H9 (cell line): ENCODE measurements at regions not wholly inside any gene's neighbourhood (a gene's known extent, or its start where the extent isn't known, plus 50 kb on each side); places are given as distances from the start of the nearest gene placed in this dataset.

Experiments used
- DNase-seq: peaks from one replicate; pipeline ENCODE4 v3.0.0-alpha.2; 2017
- H2AFZ ChIP-seq: one replicate; pipeline ENCODE4 v1.6.1; 2013; ENCODE audit warnings: mild to moderate bottlenecking, low read length, control low read depth, moderate library complexity
- H2AK5ac ChIP-seq: 2 replicates; pipeline ENCODE4 v1.6.1; 2013; ENCODE audit warnings: low read length, control low read depth, mixed read lengths; ENCODE audit not compliant: insufficient read length
- H2BK120ac ChIP-seq: one replicate; pipeline ENCODE4 v1.6.1; 2013; ENCODE audit warnings: low read depth, mild to moderate bottlenecking, low read length, control low read depth, inconsistent platforms; ENCODE audit not compliant: poor library complexity, severe bottlenecking
- H2BK12ac ChIP-seq: 2 replicates; pipeline ENCODE4 v1.6.1; 2013; ENCODE audit warnings: low read length, control low read depth, mixed read lengths, low read depth; ENCODE audit not compliant: insufficient read length
- H2BK15ac ChIP-seq: 2 replicates; pipeline ENCODE4 v1.6.1; 2013; ENCODE audit warnings: low read depth, low read length, control low read depth
- H2BK20ac ChIP-seq: one replicate; pipeline ENCODE4 v1.6.1; 2013; ENCODE audit warnings: low read depth, mild to moderate bottlenecking, low read length, control low read depth, inconsistent platforms; ENCODE audit not compliant: poor library complexity, severe bottlenecking
- H2BK5ac ChIP-seq: 2 replicates; pipeline ENCODE4 v1.6.1; 2013; ENCODE audit warnings: low read length, control low read depth, mixed read lengths; ENCODE audit not compliant: insufficient read length
- H3K14ac ChIP-seq: 2 replicates; pipeline ENCODE4 v1.6.1; 2013; ENCODE audit warnings: low read length, control low read depth; ENCODE audit not compliant: insufficient read depth
- H3K18ac ChIP-seq: 2 replicates; pipeline ENCODE4 v1.6.1; 2013; ENCODE audit warnings: low read depth, mild to moderate bottlenecking, mixed read lengths, low read length, control low read depth; ENCODE audit not compliant: insufficient read length
- H3K23ac ChIP-seq: 2 replicates; pipeline ENCODE4 v1.6.1; 2013; ENCODE audit warnings: low read length, control low read depth, mixed read lengths, low read depth; ENCODE audit not compliant: insufficient read length
- H3K23me2 ChIP-seq: 2 replicates; pipeline ENCODE4 v1.6.1; 2013; ENCODE audit warnings: low read depth, mild to moderate bottlenecking, mixed read lengths, low read length, control low read depth; ENCODE audit not compliant: insufficient read length, poor library complexity, severe bottlenecking
- H3K27ac ChIP-seq: 2 replicates; pipeline ENCODE4 v1.5.1; 2013; ENCODE audit warnings: low read length, control low read depth, mixed read lengths, low read depth; ENCODE audit not compliant: insufficient read length
- H3K27me3 ChIP-seq: 2 replicates; pipeline ENCODE4 v1.6.1; 2013; ENCODE audit warnings: low read length, control low read depth, inconsistent platforms; ENCODE audit not compliant: insufficient read depth
- H3K4ac ChIP-seq: 2 replicates; pipeline ENCODE4 v1.6.1; 2013; ENCODE audit warnings: low read depth, mild to moderate bottlenecking, control low read depth, inconsistent platforms, low read length, moderate library complexity
- H3K4me1 ChIP-seq: 2 replicates; pipeline ENCODE4 v1.6.1; 2013; ENCODE audit warnings: low read length, control low read depth, inconsistent platforms; ENCODE audit not compliant: insufficient read depth
- H3K4me2 ChIP-seq: 2 replicates; pipeline ENCODE4 v1.6.1; 2013; ENCODE audit warnings: low read length, control low read depth, mixed read lengths; ENCODE audit not compliant: insufficient read length, insufficient read depth
- H3K56ac ChIP-seq: 2 replicates; pipeline ENCODE4 v1.6.1; 2013; ENCODE audit warnings: low read depth, mild to moderate bottlenecking, mixed read lengths, low read length, control low read depth; ENCODE audit not compliant: insufficient read length
- H3K79me1 ChIP-seq: 2 replicates; pipeline ENCODE4 v1.6.1; 2013; ENCODE audit warnings: low read depth, mild to moderate bottlenecking, moderate library complexity, low read length, control low read depth, inconsistent platforms; ENCODE audit not compliant: insufficient read depth, poor library complexity, severe bottlenecking
- H3K79me2 ChIP-seq: 2 replicates; pipeline ENCODE4 v1.6.1; 2013; ENCODE audit warnings: low read length, control low read depth, inconsistent platforms; ENCODE audit not compliant: insufficient read depth
- H3K9ac ChIP-seq: 2 replicates; pipeline ENCODE4 v1.6.1; 2013; ENCODE audit warnings: low read length, control low read depth, mixed read lengths; ENCODE audit not compliant: insufficient read length; ENCODE audit errors: extremely low read depth
- H3K9me3 ChIP-seq: one replicate; pipeline ENCODE4 v1.6.1; 2013; ENCODE audit warnings: low read depth, low read length, inconsistent platforms; ENCODE audit not compliant: control insufficient read depth
- H3T11ph ChIP-seq: one replicate; pipeline ENCODE4 v1.6.1; 2013; ENCODE audit warnings: mild to moderate bottlenecking, low read length, control low read depth, inconsistent platforms
- H4K20me1 ChIP-seq: one replicate; pipeline ENCODE4 v1.6.1; 2013; ENCODE audit not compliant: control insufficient read depth, insufficient read length, insufficient read depth
- H4K5ac ChIP-seq: 2 replicates; pipeline ENCODE4 v1.6.1; 2013; ENCODE audit warnings: low read depth, mild to moderate bottlenecking, mixed read lengths, low read length, control low read depth; ENCODE audit not compliant: insufficient read length
- H4K8ac ChIP-seq: replicated peaks from 2 replicates; pipeline ENCODE4 v1.6.1; 2013; ENCODE audit warnings: low read length, control low read depth, mixed read lengths, low read depth; ENCODE audit not compliant: insufficient read length
- H4K91ac ChIP-seq: 2 replicates; pipeline ENCODE4 v1.6.1; 2013; ENCODE audit warnings: low read depth, mild to moderate bottlenecking, moderate library complexity, mixed read lengths, low read length, control low read depth; ENCODE audit not compliant: insufficient read length
- H3K27ac Mint-ChIP-seq, 3 experiments: 2 replicates in 2 of 3; 3 replicates in 1 of 3; pipeline ENCODE4 v1.8.0; 2020 to 2021; ENCODE audit warnings: mixed read lengths in 3 of 3, mild to moderate bottlenecking in 1 of 3, moderate library complexity in 1 of 3
- H3K27me3 Mint-ChIP-seq: 2 replicates; pipeline ENCODE4 v1.8.0; 2021; ENCODE audit warnings: low read depth, mild to moderate bottlenecking, moderate library complexity, mixed read lengths
- H3K36me3 Mint-ChIP-seq, 3 experiments: 2 replicates in 2 of 3; 3 replicates in 1 of 3; pipeline ENCODE4 v1.8.0; 2020 to 2021; ENCODE audit warnings: low read depth in 3 of 3, mixed read lengths in 3 of 3; ENCODE audit not compliant: insufficient read depth in 1 of 3
- H3K4me1 Mint-ChIP-seq, 2 experiments: 2 replicates each; pipeline ENCODE4 v1.8.0; 2020; ENCODE audit warnings: mixed read lengths in 2 of 2
- H3K4me3 Mint-ChIP-seq, 2 experiments: 2 replicates in 1 of 2; 3 replicates in 1 of 2; pipeline ENCODE4 v1.8.0; 2020 to 2021; ENCODE audit warnings: mild to moderate bottlenecking in 2 of 2, mixed read lengths in 2 of 2, moderate library complexity in 1 of 2
- H3K9me3 Mint-ChIP-seq, 2 experiments: 2 replicates in 1 of 2; 3 replicates in 1 of 2; pipeline ENCODE4 v1.8.0; 2020; ENCODE audit warnings: mild to moderate bottlenecking in 2 of 2, mixed read lengths in 2 of 2, moderate library complexity in 1 of 2
- CTCF ChIP-seq: fragments of 200-600 bp; sonication (generic); conservative IDR thresholded peaks from 3 replicates; pipeline ENCODE4 v1.8.0; 2021; ENCODE audit warnings: antibody characterized with exemption, mild to moderate bottlenecking
- WGBS: extraction: QIAGEN DNeasy Blood & Tissue Kit; methylation state at CpG from one replicate; pipeline ENCODE4 v1.1.7; 2013; ENCODE audit warnings: missing lambda C conversion rate, low lambda C conversion rate, mixed read lengths; ENCODE audit not compliant: insufficient read length; ENCODE audit errors: extremely low coverage; 5-methylcytosine and 5-hydroxymethylcytosine counted together

DNA sequence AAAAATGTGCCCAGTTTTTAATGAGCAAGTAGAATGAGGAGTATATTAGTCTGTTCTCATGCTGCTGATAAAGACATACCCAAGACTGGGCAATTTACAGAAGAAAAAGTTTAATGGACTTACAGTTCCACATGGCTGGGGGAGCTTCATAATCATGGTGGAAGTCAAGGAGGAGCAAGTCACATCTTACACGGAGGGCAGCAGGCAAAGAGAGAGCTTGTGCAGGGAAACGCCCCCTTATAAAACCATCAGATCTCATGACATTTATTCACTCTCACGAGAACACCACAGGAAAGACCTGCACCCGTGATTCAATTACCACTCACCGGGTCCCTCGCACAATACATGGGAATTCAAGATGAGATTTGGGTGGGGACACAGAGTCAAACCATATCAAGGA is 111.7 kb upstream of the CNTN6 start:
- no peak overlapping the region for H3T11ph ChIP-seq
- H3K27ac ChIP-seq: no peak overlapping the region
- no peaks in the 10 kb centered on the region for H3K27me3 ChIP-seq
- Mint-ChIP-seq H3K36me3 (peaks cover 9 to 15% (median 9%) of the 10 kb centered on the region in 3 experiments), H3K27me3 (no peaks in the 10 kb centered on the region), H3K4me1 (peaks cover 13 to 14% of the 10 kb centered on the region in 2 experiments), H3K27ac (no peak overlapping the region), H3K9me3 (peaks cover 20 to 26% of the 10 kb centered on the region in 2 experiments), H3K4me3 (no peak overlapping the region)
- no peak overlapping the region for H4K5ac ChIP-seq
- no peak overlapping the region for H3K56ac ChIP-seq
- no peak for TF ChIP-seq CTCF
- no peak overlapping the region for H2AK5ac ChIP-seq
- whole genome bisulfite sequencing: no CpG with 5 or more reads among the region's 6 CpGs
- H4K20me1 ChIP-seq: no peaks in the 10 kb centered on the region
- H3K9ac ChIP-seq: no peak overlapping the region
- H3K79me1 ChIP-seq: no peaks in the 10 kb centered on the region
- H3K18ac ChIP-seq: no peak overlapping the region
- no peak overlapping the region for H2BK20ac ChIP-seq
- no peak overlapping the region for H2BK120ac ChIP-seq
- DNase-seq: no peak
- no peak overlapping the region for H3K23ac ChIP-seq
- H3K4me1 ChIP-seq: peaks cover 4% of the 10 kb centered on the region; the same call in 1 of the 2 replicates
- peaks cover 6% of the 10 kb centered on the region for H3K9me3 ChIP-seq
- no peak overlapping the region for H4K91ac ChIP-seq
- H2AFZ ChIP-seq: no peak overlapping the region
- H2BK12ac ChIP-seq: no peak overlapping the region
- no peak overlapping the region for H4K8ac ChIP-seq
- H2BK15ac ChIP-seq: no peak overlapping the region
- no peak overlapping the region for H3K4me2 ChIP-seq
- H3K79me2 ChIP-seq: no peaks in the 10 kb centered on the region
- no peaks in the 10 kb centered on the region for H3K23me2 ChIP-seq
- H3K14ac ChIP-seq: no peak overlapping the region
- H3K4ac ChIP-seq: no peak overlapping the region
- no peak overlapping the region for H2BK5ac ChIP-seq
